HEK293T (cell line): ENCODE measurements at regions not wholly inside any gene's neighbourhood (a gene's known extent, or its start where the extent isn't known, plus 50 kb on each side); places are given as distances from the start of the nearest gene placed in this dataset.
A peak's percentile ranks its signal among the peaks of the same experiment; 100 is the strongest.

ENCODE experiments used
- CTCF ChIA-PET: fragments of 350-600 bp; formaldehyde crosslinking; extraction: SDS; loops from one replicate; lab custom pipeline; 2021; ENCODE audit warnings: antibody characterized with exemption, inconsistent platforms; lab: Yijun Ruan, JAX
- POLR2A ChIA-PET: fragments of 350-600 bp; formaldehyde crosslinking; extraction: SDS; loops from one replicate; lab custom pipeline; 2020; ENCODE audit warnings: antibody characterized with exemption, inconsistent platforms; lab: Yijun Ruan, JAX
- DNase-seq: peaks from one replicate; pipeline ENCODE4 v3.0.0; 2012; ENCODE audit warnings: mixed read lengths; ENCODE audit errors: extremely low spot score
- ARNT ChIP-seq: fragments of 450-650 bp; IDR thresholded peaks from 2 replicates; pipeline ENCODE4 v1.6.1; 2017; ENCODE audit warnings: mild to moderate bottlenecking
- BHLHE40 ChIP-seq: fragments of 450-650 bp; IDR thresholded peaks from 2 replicates; pipeline ENCODE4 v1.6.1; 2016; ENCODE audit warnings: mild to moderate bottlenecking, moderate library complexity, borderline replicate concordance
- CTBP1 ChIP-seq: fragments of 450-650 bp; IDR thresholded peaks from 2 replicates; pipeline ENCODE4 v1.6.1; 2016; ENCODE audit warnings: borderline replicate concordance
- ELF4 ChIP-seq: fragments of 450-650 bp; IDR thresholded peaks from 2 replicates; pipeline ENCODE4 v1.6.1; 2017; ENCODE audit warnings: antibody characterized with exemption
- FOXA1 ChIP-seq: fragments of 450-650 bp; IDR thresholded peaks from 2 replicates; pipeline ENCODE4 v1.6.1; 2016; ENCODE audit warnings: mild to moderate bottlenecking
- FOXK2 ChIP-seq: fragments of 450-650 bp; IDR thresholded peaks from 2 replicates; pipeline ENCODE4 v1.6.1; 2016; ENCODE audit warnings: mild to moderate bottlenecking
- FOXM1 ChIP-seq: fragments of 450-650 bp; IDR thresholded peaks from 2 replicates; pipeline ENCODE4 v1.6.1; 2017; ENCODE audit warnings: mild to moderate bottlenecking, borderline replicate concordance
- HDGF ChIP-seq: fragments of 450-650 bp; IDR thresholded peaks from 2 replicates; pipeline ENCODE4 v1.6.1; 2017; ENCODE audit warnings: antibody characterized with exemption, borderline replicate concordance
- L3MBTL2 ChIP-seq: fragments of 450-650 bp; conservative IDR thresholded peaks from 2 replicates; pipeline ENCODE4 v1.6.1; 2016; ENCODE audit warnings: mild to moderate bottlenecking
- LEF1 ChIP-seq: fragments of 450-650 bp; IDR thresholded peaks from 2 replicates; pipeline ENCODE4 v1.6.1; 2017; ENCODE audit warnings: mild to moderate bottlenecking, borderline replicate concordance
- NFRKB ChIP-seq: fragments of 450-650 bp; IDR thresholded peaks from 2 replicates; pipeline ENCODE4 v1.6.1; 2016; ENCODE audit warnings: mild to moderate bottlenecking, moderate library complexity
- SP1 ChIP-seq: fragments of 450-650 bp; IDR thresholded peaks from 2 replicates; pipeline ENCODE4 v1.6.1; 2017
- SUZ12 ChIP-seq: fragments of 450-650 bp; IDR thresholded peaks from 2 replicates; pipeline ENCODE4 v1.6.1; 2016; ENCODE audit warnings: mild to moderate bottlenecking
- TARDBP ChIP-seq: fragments of 450-650 bp; IDR thresholded peaks from 2 replicates; pipeline ENCODE4 v1.6.1; 2016
- ZNF384 ChIP-seq: fragments of 450-650 bp; IDR thresholded peaks from 2 replicates; pipeline ENCODE4 v1.6.1; 2016
- TF ChIP-seq, protein P1 (sequence below): fragments of 450-650 bp; IDR thresholded peaks from 2 replicates; pipeline ENCODE4 v1.6.1; 2016

DNA sequence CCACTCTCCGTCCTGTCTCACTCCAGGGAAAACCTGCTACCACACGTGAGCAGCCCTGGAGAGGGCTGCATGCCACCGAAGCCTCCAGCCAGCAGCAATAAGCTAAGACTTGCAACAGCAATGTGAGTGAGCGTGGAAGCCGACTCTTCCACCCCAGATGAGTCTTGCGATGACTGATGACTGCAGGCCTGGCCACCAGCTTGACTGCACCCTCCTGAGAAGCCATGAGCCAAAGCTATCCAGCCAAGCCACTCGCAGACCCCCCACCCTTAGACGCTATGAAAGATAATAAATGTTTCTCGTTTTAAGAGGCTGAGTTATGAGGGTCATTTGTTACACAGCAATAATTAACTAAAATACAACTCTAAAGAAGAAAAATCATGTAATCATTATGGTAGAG, 118.6 kb upstream of the GALNT2 start:
- no peak for DNase-seq
- ChIA-PET CTCF (no interaction called here), POLR2A (no interaction called here)
- TF ChIP-seq LEF1 (no peak), CTBP1 (no peak), ZNF384 (no peak), FOXA1 (no peak), FOXM1 (no peak), ELF4 (no peak), ARNT (no peak), L3MBTL2 (no peak), FOXK2 (no peak), BHLHE40 (no peak), HDGF (no peak), SUZ12 (no peak)
- TF ChIP-seq, protein P1, sequence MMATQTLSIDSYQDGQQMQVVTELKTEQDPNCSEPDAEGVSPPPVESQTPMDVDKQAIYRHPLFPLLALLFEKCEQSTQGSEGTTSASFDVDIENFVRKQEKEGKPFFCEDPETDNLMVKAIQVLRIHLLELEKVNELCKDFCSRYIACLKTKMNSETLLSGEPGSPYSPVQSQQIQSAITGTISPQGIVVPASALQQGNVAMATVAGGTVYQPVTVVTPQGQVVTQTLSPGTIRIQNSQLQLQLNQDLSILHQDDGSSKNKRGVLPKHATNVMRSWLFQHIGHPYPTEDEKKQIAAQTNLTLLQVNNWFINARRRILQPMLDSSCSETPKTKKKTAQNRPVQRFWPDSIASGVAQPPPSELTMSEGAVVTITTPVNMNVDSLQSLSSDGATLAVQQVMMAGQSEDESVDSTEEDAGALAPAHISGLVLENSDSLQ, result no peak; the same call in 1 of the 2 replicates

DNA sequence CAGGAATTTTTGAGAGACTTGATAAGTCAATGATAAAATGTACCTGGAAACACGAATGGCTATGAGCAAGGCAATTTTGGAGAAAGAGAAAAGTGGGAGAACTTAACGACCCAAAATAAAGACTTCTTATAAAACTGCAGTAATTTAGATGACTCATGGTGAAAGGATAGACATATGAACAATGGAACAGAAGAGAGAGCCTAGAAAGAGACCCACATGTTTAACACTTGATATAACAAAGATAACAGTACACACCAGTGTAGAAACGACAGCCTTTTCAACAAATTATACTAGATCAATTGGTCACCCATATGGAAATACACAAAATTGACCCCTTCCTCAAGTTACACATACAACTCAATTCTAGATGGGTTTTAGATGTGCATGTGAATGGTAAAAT, 117.5 kb upstream of the GALNT2 start:
- DNase-seq, result no peak
- TF ChIP-seq, protein P1, result no peak
- TF ChIP-seq HDGF (no peak), ARNT (peak; percentile 54; the same call in 1 of the 2 replicates), L3MBTL2 (0 out of 2 replicates have a peak, but pooled peaks have one; percentile 25), SP1 (no peak), LEF1 (0 out of 2 replicates have a peak, but pooled peaks have one; percentile 24)
- ChIA-PET CTCF (no interaction called here), POLR2A (no interaction called here)

DNA sequence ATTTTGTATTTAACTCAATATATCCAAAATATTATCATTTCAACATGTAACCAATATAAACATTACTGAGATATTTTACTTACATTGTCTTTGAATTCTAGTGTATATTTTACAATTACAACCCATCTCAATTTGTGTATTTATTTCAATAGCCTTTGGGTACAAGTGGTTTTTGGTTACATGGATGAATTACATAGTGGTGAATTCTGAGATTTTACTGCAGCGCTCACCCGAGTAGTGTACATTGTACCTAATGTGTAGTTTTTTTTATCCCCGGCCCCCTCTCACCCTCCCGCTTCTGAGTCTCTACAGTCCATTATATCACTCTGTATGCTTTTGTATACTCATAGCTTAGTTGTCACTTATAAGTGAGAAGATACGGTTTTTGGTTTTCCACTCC, 117.0 kb upstream of the GALNT2 start:
- TF ChIP-seq ZNF384 (peak; percentile 74), CTBP1 (0 out of 2 replicates have a peak, but pooled peaks have one; percentile 46), FOXK2 (no peak)
- ChIA-PET CTCF (no interaction called here), POLR2A (no interaction called here)
- no peak for DNase-seq

DNA sequence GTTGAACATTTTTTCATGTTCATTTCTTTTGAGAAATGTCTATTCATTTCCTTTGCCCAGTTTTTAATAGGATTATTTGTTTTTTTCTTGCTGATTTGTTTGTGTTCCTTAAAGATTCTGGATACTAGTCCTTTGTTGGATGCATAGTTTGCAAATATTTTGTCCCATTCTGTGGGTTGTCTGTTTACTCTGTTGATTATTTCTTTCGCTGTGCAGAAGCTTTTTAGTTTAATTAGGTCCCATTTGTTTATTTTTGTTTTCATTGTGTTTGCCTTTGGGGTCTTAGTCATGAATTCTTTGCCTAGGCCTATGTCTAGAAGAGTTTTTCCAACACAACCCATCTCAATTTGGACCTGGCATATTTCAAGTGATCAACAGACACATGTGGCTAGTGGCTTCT, 116.1 kb upstream of the GALNT2 start:
- ChIA-PET POLR2A (no interaction called here), CTCF (no interaction called here)
- no peak for DNase-seq
- TF ChIP-seq BHLHE40 (no peak), LEF1 (no peak), HDGF (no peak), FOXK2 (no peak), TARDBP (no peak), NFRKB (no peak), SP1 (no peak), FOXM1 (no peak), ZNF384 (no peak), L3MBTL2 (no peak), CTBP1 (no peak), FOXA1 (no peak), ARNT (no peak)
- TF ChIP-seq, protein P1, result no peak

DNA sequence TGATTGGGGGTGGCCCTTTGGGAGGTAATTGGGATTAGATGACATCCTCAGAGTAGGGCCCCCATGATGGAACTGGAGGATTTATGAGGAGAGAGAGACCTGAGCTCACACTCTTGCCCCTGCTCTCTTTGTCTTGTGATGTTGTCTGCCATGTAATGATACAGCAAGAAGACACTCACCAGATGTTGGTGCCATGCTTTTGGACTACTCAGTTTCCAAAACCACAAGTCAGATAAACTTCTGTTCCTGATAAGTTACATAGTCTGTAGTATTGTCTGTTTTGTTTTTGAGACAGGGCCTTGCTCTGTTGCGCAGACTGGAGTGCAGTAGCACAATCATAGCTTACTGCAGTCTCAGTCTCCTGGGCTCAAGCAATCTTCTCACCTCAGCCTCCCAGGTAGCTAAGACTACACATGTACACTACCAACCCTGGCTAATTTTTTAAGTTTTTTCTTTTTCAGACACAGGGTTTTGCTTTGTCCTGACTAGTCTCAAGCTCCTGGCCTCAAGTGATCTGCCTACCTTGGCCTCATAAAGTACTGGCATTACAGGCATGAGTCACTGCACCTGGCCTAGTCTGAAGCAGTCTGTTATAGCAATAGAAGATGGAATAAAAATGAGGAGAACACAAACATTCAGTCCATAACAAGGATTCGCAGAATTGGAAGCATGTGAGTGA, 115.0 kb upstream of the GALNT2 start:
- ChIA-PET POLR2A (no interaction called here), CTCF (no interaction called here)
- no peak for DNase-seq
- TF ChIP-seq ARNT, result no peak
- no peak for TF ChIP-seq FOXK2
- no peak for TF ChIP-seq HDGF
- no peak for TF ChIP-seq ELF4

DNA sequence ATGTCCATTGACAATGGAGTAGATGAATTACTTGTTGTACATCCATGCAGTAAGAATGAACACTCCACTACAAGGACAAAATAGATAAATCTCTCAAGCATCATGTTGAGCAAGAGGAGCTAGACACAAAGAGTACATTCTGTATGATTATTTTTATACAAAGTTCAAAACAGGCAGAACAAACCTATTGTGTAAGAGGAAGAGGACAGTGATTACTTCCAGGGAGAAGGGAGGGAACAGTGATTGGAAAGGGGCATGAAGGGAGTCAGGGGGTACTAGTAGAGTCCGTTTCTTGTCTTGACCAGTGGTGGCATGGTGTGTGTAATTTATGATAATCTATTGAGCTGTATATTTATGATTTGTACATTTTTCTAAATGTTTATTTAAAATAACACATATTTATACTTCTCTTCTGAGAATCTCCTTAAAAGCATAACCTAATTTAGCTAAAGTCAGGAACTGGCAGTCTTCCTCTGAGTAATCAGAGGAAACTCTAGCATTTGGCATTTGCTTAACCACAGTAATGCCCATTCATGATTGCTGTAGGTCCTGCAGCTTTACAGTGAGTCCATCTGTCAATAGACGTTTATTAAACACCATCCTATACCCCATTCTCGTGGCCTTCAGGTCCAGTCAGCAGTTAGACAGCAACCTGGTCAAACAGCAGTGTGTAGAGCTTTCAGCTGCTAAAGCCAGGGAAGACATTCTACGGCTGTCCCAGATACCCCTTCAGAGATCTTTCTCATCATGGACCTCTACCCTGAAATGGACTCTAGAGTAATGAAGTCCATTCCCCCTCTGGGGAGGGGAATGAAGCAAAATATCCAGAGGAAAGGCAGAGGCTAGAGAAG, 114.1 kb upstream of the GALNT2 start:
- ChIA-PET CTCF (no interaction called here), POLR2A (no interaction called here)
- TF ChIP-seq FOXA1 (no peak), ZNF384 (no peak), SUZ12 (no peak), ARNT (no peak), HDGF (no peak), CTBP1 (no peak)
- DNase-seq, result no peak
